COR-L47 (cell line): ENCODE measurements at regions not wholly inside any gene's neighbourhood (a gene's known extent, or its start where the extent isn't known, plus 50 kb on each side); places are given as distances from the start of the nearest gene placed in this dataset.
"Not testable (repeated sequence)": the region's sequence is repeated elsewhere in the genome, so short reads cannot be mapped to it uniquely, and the experiment has no call there.

Source experiments
- DNase-seq: peaks from one replicate; lab custom pipeline; 2025; lab: John Stamatoyannopoulos, UW

GRCh38 chr5:63111891-63112290, 533.3 kb downstream of the LRRC70 start:
- no peak for DNase-seq

- DNase-seq, result no peak
Observed at GRCh38 chr5:63101870-63102269, 523.3 kb downstream of the LRRC70 start.

GRCh38 chr5:63097286-63097685, 518.7 kb downstream of the LRRC70 start:
- DNase-seq, result no peak

GRCh38 chr5:63094730-63095129, 516.1 kb downstream of the LRRC70 start:
- no peak for DNase-seq

- DNase-seq, result no peak
Observed at GRCh38 chr5:63089147-63089546, 510.5 kb downstream of the LRRC70 start.

- DNase-seq, result no peak
Observed at GRCh38 chr5:63085561-63085960, 506.9 kb downstream of the LRRC70 start.

GRCh38 chr5:63083689-63084088, 505.1 kb downstream of the LRRC70 start:
- not testable (repeated sequence) for DNase-seq

- no peak for DNase-seq
Observed at GRCh38 chr5:63081402-63081801, 502.8 kb downstream of the LRRC70 start.

GRCh38 chr5:63070001-63070400, 491.4 kb downstream of the LRRC70 start:
- no peak for DNase-seq

GRCh38 chr5:63055421-63055820, 476.8 kb downstream of the LRRC70 start:
- DNase-seq, result no peak

- no peak for DNase-seq
Observed at GRCh38 chr5:63053019-63053638, 474.5 kb downstream of the LRRC70 start.

- DNase-seq, result no peak
Observed at GRCh38 chr5:63050916-63051315, 472.3 kb downstream of the LRRC70 start.

- no peak for DNase-seq
Observed at GRCh38 chr5:63049935-63050334, 471.3 kb downstream of the LRRC70 start.

GRCh38 chr5:63043792-63044191, 465.2 kb downstream of the LRRC70 start:
- DNase-seq, result no peak

- no peak for DNase-seq
Observed at GRCh38 chr5:63032343-63032742, 453.7 kb downstream of the LRRC70 start.

GRCh38 chr5:63029891-63030290, 451.3 kb downstream of the LRRC70 start:
- DNase-seq, result no peak

- DNase-seq, result no peak
Observed at GRCh38 chr5:63025679-63026078, 447.1 kb downstream of the LRRC70 start.

- no peak for DNase-seq
Observed at GRCh38 chr5:63022403-63022802, 443.8 kb downstream of the LRRC70 start.

GRCh38 chr5:63011158-63011557, 432.5 kb downstream of the LRRC70 start:
- no peak for DNase-seq

- no peak for DNase-seq
Observed at GRCh38 chr5:63008195-63008594, 429.6 kb downstream of the LRRC70 start.

- not testable (repeated sequence) for DNase-seq
Observed at GRCh38 chr5:62994842-62995241, 416.2 kb downstream of the LRRC70 start.

- DNase-seq, result no peak
Observed at GRCh38 chr5:62985749-62986148, 407.1 kb downstream of the LRRC70 start.

- no peak for DNase-seq
Observed at GRCh38 chr5:62982348-62982747, 403.7 kb downstream of the LRRC70 start.

GRCh38 chr5:62980884-62981283, 402.3 kb downstream of the LRRC70 start:
- DNase-seq, result no peak

- no peak for DNase-seq
Observed at GRCh38 chr5:62979472-62979871, 400.9 kb downstream of the LRRC70 start.
